GM19397 (cell line): ENCODE measurements at regions not wholly inside any gene's neighbourhood (a gene's known extent, or its start where the extent isn't known, plus 50 kb on each side); places are given as distances from the start of the nearest gene placed in this dataset.
"Not testable (repeated sequence)": the region's sequence is repeated elsewhere in the genome, so short reads cannot be mapped to it uniquely, and the experiment has no call there.

Experiments used
- ATAC-seq: cut with Tn5 transposase; IDR thresholded peaks from one replicate; pipeline ENCODE4 v1.9.1; 2021; ENCODE audit warnings: mild to moderate bottlenecking, moderate library complexity; ENCODE audit not compliant: unreplicated experiment

DNA sequence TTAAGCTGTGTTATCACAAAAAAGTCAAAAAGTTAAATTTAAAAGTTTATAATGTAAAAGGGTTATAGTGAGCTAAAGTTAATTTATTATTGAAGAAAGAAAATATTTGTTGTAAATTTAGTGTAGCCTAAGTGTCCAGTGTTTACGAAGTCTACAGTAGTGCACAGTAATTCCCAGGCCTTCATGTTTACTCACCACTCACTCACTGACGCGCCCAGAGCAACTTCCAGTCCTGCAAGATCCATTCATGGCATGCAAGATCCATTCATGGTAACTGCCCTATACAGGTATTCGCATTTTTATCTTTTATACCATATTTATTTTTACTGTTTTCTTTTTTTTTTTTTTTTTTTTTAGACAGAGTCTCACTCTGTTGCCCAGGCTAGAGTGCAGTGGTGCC is 69.5 kb downstream of the TPRA1 start:
- ATAC-seq: no peak

DNA sequence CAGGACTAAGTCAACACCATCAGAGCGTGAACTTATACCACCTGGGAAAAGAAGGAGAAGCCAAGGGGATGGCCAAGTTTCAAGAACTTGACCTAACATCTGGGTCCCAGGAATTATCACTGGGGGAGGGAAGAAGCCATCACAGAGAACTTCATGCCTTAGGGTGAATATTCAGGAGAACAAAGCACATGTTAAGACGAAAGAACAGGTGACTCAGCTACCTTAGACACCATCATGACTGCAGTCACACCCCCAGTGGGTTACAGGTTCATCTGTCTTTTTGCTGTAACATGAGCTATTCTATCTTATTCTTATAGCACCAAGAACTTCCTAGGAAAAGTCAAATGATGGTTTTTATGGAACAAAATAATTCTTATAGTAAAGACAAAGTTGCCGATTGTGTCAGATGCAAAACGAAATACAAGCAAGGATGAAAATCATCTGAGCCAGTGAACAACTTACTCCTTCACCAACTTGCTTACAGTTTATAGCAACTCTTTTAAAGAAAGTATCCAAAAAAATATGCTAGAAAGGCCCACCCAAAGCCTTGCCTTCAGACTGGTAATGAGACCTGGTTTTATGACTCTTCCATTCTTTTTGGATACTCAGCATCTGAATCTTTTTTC is 72.0 kb downstream of the TPRA1 start:
- no peak for ATAC-seq

DNA sequence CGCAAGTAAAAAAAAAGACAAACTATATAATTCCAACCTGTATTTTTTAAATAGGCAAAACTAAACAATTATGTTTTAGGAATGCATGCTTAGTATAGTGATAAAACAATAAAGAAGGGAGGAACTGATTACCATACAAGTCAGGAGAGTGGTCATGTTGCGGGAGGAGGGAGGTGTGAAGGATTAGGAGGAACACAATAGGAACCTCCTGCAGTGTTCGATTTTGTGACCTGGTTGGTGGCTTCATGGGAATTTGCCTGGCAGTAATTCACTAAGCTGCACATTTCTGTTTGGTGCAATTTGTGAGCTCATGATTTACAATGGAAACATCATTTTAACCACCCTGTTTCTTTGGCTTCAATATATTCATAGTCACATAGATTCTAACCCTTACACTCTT is 78.3 kb downstream of the TPRA1 start:
- ATAC-seq: no peak

DNA sequence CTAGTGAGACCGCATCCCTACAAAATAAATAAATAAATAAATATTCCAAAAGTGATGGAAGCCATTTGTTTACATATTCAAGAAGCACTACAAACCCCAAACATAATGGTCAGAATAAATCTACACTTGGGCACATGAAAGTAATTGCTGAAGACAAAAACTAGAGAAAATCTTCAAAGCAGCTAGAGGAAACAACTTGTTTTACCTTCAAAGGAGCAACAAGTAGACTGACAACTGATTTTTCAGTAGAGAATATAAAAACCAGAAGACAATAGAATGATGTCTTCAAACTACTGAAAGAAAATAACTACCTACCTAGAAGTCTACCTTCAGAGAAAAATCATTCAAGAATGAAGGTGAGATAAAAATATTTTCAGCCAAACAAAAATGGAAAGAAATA is 89.4 kb downstream of the TPRA1 start:
- no peak for ATAC-seq

DNA sequence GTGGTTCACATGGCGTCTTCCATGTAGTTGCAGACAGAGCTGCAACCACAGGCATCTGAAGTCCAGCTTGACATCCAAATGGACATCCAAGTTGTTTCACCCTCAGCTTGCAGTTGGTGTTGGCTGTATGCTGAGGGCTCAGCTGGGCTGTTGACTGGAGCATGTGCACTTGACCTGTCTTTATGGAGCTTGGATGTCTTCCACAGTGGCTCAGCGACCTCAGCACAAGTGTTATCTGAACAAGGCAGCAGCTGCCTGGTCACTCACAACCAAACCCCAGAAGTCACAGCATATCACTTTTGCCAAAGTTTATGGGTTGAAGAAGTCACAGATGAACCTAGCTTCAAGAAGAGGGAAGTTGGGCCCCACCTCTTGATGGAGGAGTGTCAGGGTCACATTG is 92.9 kb downstream of the TPRA1 start:
- no peak for ATAC-seq

DNA sequence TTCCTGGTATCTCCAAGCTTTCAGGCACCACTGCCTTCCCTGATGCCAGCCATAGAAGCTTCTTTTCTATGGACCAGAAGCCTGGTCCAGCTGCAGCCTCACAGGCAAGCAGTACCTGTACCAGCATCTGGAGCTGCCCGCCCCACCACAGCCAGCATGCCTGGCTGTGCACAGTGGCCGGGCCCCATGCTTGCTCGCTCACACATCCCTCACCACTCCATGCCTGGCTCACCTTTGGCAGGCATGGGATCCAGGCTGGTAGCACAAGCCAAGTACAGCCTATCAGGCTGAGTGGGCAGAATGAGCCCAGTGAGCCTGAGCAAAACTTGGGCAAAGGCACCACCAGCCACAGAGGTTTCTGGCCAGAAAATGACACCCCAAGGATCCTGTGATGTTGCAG is 93.4 kb downstream of the TPRA1 start:
- ATAC-seq: no peak

DNA sequence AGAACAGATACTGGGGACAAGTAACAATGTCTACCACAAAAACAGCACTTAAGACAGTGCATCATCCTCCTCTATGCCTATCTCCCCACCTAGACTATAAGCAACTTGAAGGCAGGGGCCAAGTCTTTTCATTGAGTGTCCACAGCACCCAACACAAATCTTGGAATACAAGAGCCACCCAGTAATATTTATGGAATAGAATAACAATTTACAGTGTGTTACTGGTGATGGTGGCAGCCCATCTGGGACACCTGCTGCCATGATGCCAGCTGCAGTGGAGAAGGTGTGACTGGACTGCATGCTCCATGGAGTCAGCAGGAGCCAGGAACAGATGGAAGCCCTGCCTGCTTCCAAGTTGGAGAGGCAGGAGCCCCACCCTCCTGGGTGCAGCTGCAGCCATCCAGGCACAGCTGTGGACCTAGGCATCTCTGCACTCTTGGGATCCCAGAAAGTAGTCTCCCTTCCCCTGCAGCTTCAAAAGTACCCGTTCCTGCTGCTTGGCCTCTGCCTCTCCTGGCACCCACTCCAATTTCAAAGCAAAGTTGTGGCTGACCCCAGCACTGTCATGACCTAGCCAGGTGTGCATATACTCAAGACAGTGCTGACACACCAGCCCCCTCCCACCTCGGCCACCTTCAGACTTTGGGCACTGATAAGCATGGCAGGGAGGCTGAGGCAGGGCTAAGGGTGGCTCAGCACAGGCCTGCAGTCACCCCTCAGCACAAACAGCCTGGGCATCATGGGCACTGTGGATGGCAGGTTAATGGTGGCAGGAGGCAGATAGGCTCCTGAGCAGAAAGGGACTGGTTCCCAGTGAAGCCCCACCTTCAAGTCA is 94.5 kb downstream of the TPRA1 start:
- no peak for ATAC-seq

DNA sequence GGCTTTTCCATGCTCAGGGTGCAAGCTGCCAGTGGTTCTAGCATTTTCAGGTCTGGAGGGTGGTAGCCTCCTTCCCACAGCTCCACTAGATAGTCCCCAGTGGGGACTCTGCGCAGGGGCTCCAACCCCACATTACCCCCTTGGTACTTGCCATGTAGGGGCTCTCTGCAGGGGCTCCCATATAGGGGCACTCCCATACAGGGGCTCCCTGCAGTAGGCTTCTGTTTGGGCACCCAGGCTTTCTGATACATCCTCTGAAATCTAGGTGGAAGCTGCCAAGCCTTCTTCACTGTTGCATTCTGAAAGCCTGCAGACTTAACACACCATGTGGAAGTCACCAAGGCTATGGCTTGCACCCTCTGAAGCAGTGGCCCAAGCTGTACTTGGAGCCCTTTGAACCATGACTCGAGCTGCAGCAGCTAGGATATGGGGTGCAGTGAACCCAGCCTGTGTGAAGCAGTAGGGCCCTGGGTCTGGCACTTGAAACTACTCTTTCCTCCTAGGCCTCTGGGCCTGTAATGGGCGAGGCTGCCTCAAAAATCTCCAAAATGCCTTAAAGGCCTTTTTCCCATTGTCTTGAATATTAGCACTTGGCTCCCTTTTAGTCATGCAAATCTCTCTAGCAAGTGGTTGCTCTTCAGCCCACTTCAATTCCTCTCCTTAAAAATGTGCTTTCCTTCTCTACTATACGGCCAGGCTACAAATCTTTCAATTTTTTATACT is 96.4 kb downstream of the TPRA1 start:
- no peak for ATAC-seq

DNA sequence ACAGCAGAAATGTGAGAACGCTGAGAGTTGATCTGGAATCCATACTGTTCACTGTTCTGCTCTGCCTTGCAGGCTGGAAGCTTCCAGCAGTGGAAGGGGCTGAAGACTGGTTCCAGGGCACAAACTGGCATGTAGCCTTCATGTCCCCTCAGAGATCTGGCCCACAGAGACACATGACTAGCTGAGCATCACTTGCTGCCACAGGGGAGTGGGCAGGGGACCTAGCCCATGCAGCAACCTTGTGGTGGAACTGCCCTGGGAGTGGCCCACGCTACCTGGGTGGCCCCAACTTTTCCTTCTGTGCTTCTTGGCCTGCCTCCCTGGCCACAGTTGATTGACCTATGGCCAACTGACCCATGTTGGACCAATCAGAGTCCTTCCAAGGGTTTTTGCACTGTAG is 98.1 kb downstream of the TPRA1 start:
- no peak for ATAC-seq

DNA sequence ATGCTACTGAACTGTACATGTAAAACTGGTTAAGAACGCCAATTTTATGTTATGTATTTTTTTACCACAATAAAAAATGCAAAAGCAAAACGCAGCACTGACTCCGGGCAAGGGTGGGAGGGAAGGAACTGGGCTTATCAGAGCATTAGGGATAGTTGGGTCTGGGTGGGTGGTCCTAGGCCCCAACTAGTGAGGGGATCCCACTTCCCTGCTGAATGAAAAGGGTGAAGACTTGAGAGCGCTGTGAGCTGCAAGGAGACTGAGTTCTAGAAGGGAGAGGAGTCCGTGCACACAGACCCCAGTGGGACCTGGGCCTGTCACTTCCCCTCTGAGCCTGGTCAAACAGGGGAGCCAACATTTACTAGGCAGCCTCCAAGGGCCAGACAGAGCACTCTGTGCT is 98.6 kb downstream of the TPRA1 start:
- no peak for ATAC-seq

DNA sequence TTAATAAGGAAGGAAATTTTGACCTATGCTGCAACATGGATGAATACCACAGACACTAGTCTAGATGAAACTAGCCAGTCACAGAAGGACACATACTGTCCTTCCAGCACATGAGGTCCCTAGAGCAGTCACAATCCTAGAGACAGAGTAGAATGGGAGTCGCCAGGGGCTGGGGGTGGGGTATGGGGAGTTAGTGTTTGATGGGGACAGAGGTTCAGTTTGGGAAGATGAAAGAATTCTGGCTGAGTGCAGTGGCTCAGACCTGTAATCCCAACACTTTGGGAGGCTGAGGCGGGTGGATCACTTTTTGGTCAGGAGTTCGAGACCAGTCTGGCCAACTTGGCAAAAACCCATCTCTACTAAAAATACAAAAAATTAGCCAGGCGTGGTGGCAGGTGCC is 99.2 kb downstream of the TPRA1 start:
- no peak for ATAC-seq

DNA sequence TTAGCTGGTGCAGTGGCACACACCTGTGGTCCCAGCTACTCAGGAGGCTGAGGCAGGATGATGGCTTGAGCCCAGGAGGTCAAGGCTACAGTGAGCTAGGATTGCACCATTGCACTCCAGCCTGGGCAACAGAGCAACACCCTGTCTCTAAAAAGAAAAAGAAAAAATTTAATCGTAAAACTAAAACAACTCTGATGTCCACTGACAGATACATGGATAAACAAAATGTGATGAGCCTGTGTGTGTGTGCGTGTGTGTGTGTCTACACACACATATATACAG is 99.6 kb downstream of the TPRA1 start:
- ATAC-seq: not testable (repeated sequence)

DNA sequence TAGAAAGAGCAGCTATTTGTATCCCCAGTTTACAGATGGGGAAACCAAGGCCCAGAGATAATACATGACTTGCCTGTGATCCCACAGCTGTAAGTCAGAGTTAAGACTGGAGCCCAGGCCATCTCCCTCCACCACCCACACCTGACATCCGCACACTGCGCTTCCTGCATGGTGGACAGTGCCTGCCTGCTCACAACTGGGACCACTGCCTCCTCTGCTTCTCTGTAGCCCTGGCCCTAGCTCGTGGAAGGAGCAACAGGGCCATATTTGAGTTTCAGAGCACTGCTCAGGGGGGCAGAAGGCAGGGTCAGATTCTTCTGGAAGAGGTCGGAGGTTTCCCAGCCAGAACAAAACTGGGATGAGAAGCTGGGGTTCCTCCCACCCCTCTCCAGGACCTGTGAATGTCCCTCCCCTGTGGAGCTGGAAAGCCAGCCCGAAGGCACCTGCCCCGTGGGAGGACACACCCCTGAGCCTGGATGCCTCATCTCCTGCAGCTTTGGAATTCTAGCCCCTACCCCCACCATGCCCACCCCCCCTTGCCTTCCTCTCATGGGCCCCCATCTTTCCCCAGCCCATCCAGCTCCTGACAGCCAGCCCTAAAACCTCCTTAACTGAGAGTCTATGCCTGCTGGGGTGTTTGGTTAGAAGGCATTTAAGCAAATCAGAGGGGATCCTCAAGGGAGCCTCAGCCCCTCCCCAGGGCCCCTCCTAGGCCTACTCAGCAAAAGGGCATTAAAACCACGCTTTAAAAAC is 100.1 kb downstream of the TPRA1 start:
- no peak for ATAC-seq

DNA sequence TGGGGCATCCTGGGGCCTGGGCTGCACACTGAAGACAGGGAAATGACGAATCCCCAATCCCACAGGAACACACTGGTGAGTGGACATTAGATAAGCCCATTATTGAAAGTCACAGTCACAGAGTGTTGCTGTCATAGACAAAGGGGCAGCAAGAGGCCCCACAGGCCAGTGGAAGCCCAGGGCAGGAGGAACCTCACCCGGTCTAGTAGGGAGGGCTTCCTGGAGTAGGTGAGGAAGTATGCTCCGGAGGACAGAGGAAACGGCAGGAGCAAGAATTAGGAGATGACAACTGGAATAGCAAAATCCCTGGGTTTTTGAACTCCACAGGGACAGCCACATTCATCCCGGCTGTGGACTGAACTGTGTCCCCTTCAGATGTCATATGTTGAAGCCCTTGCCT is 101.2 kb downstream of the TPRA1 start:
- no peak for ATAC-seq

DNA sequence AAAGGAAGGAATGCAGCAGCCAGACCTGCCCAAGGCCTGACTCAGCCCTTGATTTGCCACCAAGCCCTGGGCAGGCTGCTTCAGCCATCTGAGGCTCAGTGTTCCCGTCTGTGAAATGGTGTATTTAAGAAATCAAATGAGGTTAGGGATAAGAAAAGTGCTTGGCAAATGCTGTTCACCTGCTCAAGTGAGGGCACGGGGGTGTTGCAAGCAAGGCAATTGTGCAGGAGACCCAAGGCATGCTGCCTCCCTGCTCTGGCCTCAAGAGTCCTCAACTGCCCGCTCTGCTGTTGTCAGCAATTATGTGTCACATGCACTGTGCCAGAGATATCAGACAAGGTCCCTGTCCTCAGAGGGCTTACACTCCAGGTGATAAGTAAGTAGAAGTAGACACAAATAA is 101.8 kb downstream of the TPRA1 start:
- ATAC-seq: no peak

DNA sequence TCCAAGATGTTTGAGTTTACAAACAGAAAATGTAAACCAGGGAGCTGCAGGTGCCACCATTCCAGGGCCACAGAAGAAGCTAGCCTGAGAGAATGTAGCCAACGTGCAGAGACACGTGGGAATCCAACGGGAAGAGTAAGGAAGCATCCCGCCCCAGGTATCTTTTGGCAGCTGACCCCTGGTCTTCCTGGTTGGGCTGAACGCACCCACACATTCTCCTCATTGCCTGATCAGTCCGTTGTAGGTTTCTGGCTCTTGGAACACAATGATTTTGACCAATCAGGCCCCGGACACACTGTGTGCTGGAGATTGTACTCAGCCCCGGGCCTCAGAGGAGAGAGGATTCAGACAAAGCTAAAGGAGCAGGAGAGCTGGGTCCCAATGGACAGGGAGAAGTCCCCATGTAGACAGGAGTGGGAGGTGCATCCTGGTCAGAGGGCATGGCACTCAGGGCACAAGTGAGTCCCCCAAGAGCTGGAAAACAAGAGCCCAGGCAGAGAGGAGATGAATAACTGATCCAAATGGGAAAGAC is 102.3 kb downstream of the TPRA1 start:
- no peak for ATAC-seq

DNA sequence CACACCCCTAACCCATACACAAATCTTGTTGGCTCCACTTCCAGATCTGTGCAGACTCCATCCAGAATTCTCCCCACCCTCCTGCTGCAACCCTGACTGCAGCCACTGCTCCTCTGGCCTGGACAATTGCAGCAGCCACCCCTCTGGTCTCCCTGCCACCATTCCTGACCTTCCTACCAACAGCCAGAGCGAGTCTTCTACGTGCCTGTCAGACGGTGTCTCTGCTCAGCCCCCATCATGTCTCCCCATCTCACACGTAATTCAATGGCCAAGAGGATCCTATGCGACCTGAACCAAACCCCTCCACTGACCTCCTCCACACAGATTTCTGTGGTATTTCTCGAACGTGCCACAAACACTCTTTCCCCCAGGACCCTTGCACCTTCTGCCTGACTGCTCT is 103.3 kb downstream of the TPRA1 start:
- no peak for ATAC-seq

DNA sequence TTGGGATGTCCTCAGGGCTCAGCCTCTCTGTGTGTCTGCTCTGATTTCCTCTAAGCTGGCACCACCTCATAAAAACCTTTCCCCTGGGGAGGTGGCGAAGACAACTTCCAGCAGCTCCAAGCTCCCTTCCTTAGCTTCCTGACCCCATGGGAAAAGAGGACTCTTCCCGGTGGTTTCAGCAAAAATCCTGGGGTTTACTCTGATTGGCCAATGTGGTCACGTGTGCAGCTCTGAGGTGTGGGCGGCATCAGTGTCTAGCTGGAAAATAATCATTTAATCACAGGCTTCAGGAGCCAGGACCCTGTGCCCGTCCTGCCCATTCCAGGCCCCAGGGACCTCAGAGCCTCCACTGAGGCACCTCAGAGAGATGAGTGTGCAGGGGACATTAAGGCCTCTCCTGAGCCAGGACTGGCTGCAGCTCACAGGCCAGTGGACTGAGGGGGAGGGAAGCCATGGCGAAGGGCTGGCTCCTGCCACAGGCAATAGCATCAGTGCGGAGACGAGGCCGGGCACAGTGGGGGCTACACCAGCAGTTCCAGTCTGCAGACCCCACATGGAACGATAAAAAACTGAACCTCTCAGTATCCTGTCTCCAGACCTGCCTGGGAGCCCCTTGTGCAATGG is 104.1 kb downstream of the TPRA1 start:
- no peak for ATAC-seq

DNA sequence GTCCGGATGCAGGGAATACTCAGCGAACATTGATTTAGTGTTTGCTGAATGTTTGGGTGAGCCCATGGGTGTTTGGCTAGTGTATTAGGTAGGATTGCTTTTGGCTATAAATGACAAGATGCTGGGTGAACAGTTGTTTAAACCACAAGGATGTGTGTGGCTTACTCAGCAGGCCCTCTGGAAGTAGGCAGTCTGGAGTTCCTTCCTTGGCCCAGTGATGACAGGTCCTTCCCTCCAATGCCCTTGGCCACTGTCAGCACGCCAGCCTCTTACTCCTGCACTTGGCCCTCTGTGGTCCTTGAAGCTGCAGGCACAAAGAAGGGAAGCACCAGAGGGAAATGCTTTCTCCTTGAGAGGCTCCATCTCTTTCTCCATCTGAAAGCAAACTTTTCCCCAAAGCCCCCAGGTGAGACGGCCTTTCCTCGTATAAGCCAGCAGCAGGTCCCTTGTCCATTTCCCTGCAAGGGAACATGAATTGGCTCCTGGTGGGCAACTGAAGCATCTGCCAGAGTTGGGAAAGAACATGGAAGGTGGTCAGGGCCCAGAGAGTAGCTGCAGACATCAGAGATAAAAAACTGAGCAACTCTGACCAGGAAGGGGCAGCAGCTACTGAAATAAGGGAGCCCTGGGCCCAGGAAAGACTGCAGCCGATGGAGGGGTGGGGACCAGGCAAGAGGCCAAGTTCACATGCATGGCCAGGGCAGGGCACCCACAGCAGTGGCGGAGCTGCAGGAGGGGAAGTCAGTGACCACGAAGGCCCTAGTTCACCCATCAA is 105.0 kb downstream of the TPRA1 start:
- ATAC-seq: no peak
